ENCODE measurements at regions not wholly inside any gene's neighbourhood (a gene's known extent, or its start where the extent isn't known, plus 50 kb on each side); places are given as distances from the start of the nearest gene placed in this dataset.

- no peak for TF ChIP-seq ETV5 (CRISPR knock-in tag; IDR thresholded peaks at IDR 0.05; ENCODE audit: borderline replicate concordance)
These were observed 921.4 kb upstream of the LRATD1 start (continued) for GRCh38 chr2:13711154-13711553.

GRCh38 chr2:13714466-13714865 is 918.1 kb upstream of the LRATD1 start:
- H3K36me3 ChIP-seq (replicated peaks in 1 of 2; ENCODE audit: control insufficient read depth in 1 of 2, insufficient read depth in 2 of 2, low read length in 2 of 2), result no peaks in the 10 kb centered on the region; a peak in 1 of 5 replicates
- TF ChIP-seq ZNF501 (CRISPR knock-in tag; IDR thresholded peaks at IDR 0.05) (no peak), THYN1 (CRISPR knock-in tag; IDR thresholded peaks at IDR 0.05; ENCODE audit: borderline replicate concordance, low read depth) (no peak), ZNF460 (CRISPR knock-in tag; IDR thresholded peaks at IDR 0.05; ENCODE audit: borderline replicate concordance) (no peak), CSRNP1 (CRISPR knock-in tag; IDR thresholded peaks at IDR 0.05) (no peak), XBP1 (CRISPR knock-in tag; IDR thresholded peaks at IDR 0.05) (no peak), ZNF564 (CRISPR knock-in tag; IDR thresholded peaks at IDR 0.05) (no peak), ATF7 (IDR thresholded peaks at IDR 0.05) (no peak), ATF7 (CRISPR knock-in tag; IDR thresholded peaks at IDR 0.05) (no peak)
- H3K9me3 ChIP-seq (ENCODE audit: low read length), result peaks cover 70% of the 10 kb centered on the region
- ChIA-PET CTCF (ENCODE audit: low intra/inter-chr PET ratio, low total read pairs) (no interaction called here), POLR2A (no interaction called here)
- no peak for ATAC-seq
- in situ Hi-C loops (cut with HindIII; ENCODE audit: extremely low pct_ligation_motif_present, low pct_unique_long_range_greater_than_20kb) (no loop called here), intact Hi-C loops (cut with micrococcal nuclease; ENCODE audit: unreplicated experiment) (no loop called here)
- H3K4me3 ChIP-seq (replicated peaks in 1 of 3; ENCODE audit: insufficient read depth in 1 of 3, low read depth in 2 of 3, low read length in 3 of 3), result no peak overlapping the region
- H3K27ac ChIP-seq (ENCODE audit: extremely low read length, insufficient read depth, low read length), result no peak overlapping the region
- no peak for FAIRE-seq
- no peak overlapping the region for H3K9ac ChIP-seq (ENCODE audit: insufficient read depth, low read depth, low read length)
- no peak overlapping the region for H3K4me2 ChIP-seq (ENCODE audit: low read depth, low read length)
- no peaks in the 10 kb centered on the region for H3K4me1 ChIP-seq (ENCODE audit: insufficient read depth, low read length)
- WGBS (ENCODE audit: low lambda C conversion rate), result 44% methylated on average over 3 of the region's 3 CpGs
- no peaks in the 10 kb centered on the region for H3K27me3 ChIP-seq (ENCODE audit: control insufficient read depth in 1 of 2, insufficient read depth in 2 of 2, low read length in 2 of 2)
- H3K79me2 ChIP-seq (ENCODE audit: insufficient read depth, low read length), result no peaks in the 10 kb centered on the region
- no peak overlapping the region for H2AFZ ChIP-seq (ENCODE audit: low read length)
- DNase-seq (ENCODE audit: low spot score), result no peak
- no peaks in the 10 kb centered on the region for H4K20me1 ChIP-seq (ENCODE audit: insufficient read depth, low read length)
- no TSS peak for BruUV-seq (replicated peaks)

Data from HepG2 (cell line).